Ishikawa (cell line): ENCODE measurements at regions not wholly inside any gene's neighbourhood (a gene's known extent, or its start where the extent isn't known, plus 50 kb on each side); places are given as distances from the start of the nearest gene placed in this dataset.

ENCODE experiments used
- CEBPB ChIP-seq: IDR thresholded peaks from 2 replicates; pipeline ENCODE4 v1.6.1; 2012
- CREB1 ChIP-seq: IDR thresholded peaks from 2 replicates; pipeline ENCODE4 v1.6.1; 2012; ENCODE audit warnings: low read depth
- EGR1 ChIP-seq: IDR thresholded peaks from 2 replicates; pipeline ENCODE4 v1.6.1; 2012
- EP300 ChIP-seq: IDR thresholded peaks from 2 replicates; pipeline ENCODE4 v1.6.1; 2012; ENCODE audit warnings: borderline replicate concordance
- FOXM1 ChIP-seq: IDR thresholded peaks from 2 replicates; pipeline ENCODE4 v1.6.1; 2012; ENCODE audit warnings: low read depth, borderline replicate concordance
- MAX ChIP-seq: IDR thresholded peaks from 2 replicates; pipeline ENCODE4 v1.6.1; 2012
- NFIC ChIP-seq: IDR thresholded peaks from 2 replicates; pipeline ENCODE4 v1.6.1; 2012
- RAD21 ChIP-seq: IDR thresholded peaks from 2 replicates; pipeline ENCODE4 v1.6.1; 2012; ENCODE audit warnings: low read depth
- TAF1 ChIP-seq: IDR thresholded peaks from 2 replicates; pipeline ENCODE4 v1.6.1; 2012; ENCODE audit warnings: low read depth, mild to moderate bottlenecking
- TCF12 ChIP-seq: IDR thresholded peaks from 2 replicates; pipeline ENCODE4 v1.6.1; 2012; ENCODE audit warnings: low read depth
- TEAD4 ChIP-seq: IDR thresholded peaks from 2 replicates; pipeline ENCODE4 v1.6.1; 2012
- YY1 ChIP-seq: IDR thresholded peaks from 2 replicates; pipeline ENCODE4 v1.6.1; 2012; ENCODE audit warnings: low read depth
- ZBTB7A ChIP-seq: IDR thresholded peaks from 2 replicates; pipeline ENCODE4 v1.6.1; 2012; ENCODE audit warnings: low read depth
- TF ChIP-seq, protein P1 (sequence below): IDR thresholded peaks from 2 replicates; pipeline ENCODE4 v1.6.1; 2012; ENCODE audit warnings: low read depth, mild to moderate bottlenecking
- TF ChIP-seq, protein P2 (sequence below): IDR thresholded peaks from 2 replicates; pipeline ENCODE4 v1.6.1; 2012

GRCh38 chr1:18039102-18039501 is 68.5 kb upstream of the IGSF21 start:
- TF ChIP-seq FOXM1 (no peak), MAX (no peak), TAF1 (no peak), CEBPB (no peak), NFIC (no peak), YY1 (no peak), TCF12 (no peak), ZBTB7A (no peak), RAD21 (no peak), EP300 (no peak)
- TF ChIP-seq, protein P1, sequence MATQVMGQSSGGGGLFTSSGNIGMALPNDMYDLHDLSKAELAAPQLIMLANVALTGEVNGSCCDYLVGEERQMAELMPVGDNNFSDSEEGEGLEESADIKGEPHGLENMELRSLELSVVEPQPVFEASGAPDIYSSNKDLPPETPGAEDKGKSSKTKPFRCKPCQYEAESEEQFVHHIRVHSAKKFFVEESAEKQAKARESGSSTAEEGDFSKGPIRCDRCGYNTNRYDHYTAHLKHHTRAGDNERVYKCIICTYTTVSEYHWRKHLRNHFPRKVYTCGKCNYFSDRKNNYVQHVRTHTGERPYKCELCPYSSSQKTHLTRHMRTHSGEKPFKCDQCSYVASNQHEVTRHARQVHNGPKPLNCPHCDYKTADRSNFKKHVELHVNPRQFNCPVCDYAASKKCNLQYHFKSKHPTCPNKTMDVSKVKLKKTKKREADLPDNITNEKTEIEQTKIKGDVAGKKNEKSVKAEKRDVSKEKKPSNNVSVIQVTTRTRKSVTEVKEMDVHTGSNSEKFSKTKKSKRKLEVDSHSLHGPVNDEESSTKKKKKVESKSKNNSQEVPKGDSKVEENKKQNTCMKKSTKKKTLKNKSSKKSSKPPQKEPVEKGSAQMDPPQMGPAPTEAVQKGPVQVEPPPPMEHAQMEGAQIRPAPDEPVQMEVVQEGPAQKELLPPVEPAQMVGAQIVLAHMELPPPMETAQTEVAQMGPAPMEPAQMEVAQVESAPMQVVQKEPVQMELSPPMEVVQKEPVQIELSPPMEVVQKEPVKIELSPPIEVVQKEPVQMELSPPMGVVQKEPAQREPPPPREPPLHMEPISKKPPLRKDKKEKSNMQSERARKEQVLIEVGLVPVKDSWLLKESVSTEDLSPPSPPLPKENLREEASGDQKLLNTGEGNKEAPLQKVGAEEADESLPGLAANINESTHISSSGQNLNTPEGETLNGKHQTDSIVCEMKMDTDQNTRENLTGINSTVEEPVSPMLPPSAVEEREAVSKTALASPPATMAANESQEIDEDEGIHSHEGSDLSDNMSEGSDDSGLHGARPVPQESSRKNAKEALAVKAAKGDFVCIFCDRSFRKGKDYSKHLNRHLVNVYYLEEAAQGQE = no peak
- TF ChIP-seq, protein P2, sequence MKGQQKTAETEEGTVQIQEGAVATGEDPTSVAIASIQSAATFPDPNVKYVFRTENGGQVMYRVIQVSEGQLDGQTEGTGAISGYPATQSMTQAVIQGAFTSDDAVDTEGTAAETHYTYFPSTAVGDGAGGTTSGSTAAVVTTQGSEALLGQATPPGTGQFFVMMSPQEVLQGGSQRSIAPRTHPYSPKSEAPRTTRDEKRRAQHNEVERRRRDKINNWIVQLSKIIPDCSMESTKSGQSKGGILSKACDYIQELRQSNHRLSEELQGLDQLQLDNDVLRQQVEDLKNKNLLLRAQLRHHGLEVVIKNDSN = no peak

GRCh38 chr1:18041102-18041501 is 66.5 kb upstream of the IGSF21 start:
- TF ChIP-seq TEAD4 = no peak
- no peak for TF ChIP-seq CREB1
- TF ChIP-seq NFIC = no peak
- no peak for TF ChIP-seq RAD21
- TF ChIP-seq, protein P1 = no peak
- TF ChIP-seq TAF1 = no peak
- no peak for TF ChIP-seq ZBTB7A
- TF ChIP-seq CEBPB = no peak
- TF ChIP-seq TCF12 = no peak
- no peak for TF ChIP-seq YY1
- TF ChIP-seq, protein P2 = no peak
- TF ChIP-seq EP300 = no peak
- no peak for TF ChIP-seq MAX
- TF ChIP-seq FOXM1 = no peak
- no peak for TF ChIP-seq EGR1

DNA sequence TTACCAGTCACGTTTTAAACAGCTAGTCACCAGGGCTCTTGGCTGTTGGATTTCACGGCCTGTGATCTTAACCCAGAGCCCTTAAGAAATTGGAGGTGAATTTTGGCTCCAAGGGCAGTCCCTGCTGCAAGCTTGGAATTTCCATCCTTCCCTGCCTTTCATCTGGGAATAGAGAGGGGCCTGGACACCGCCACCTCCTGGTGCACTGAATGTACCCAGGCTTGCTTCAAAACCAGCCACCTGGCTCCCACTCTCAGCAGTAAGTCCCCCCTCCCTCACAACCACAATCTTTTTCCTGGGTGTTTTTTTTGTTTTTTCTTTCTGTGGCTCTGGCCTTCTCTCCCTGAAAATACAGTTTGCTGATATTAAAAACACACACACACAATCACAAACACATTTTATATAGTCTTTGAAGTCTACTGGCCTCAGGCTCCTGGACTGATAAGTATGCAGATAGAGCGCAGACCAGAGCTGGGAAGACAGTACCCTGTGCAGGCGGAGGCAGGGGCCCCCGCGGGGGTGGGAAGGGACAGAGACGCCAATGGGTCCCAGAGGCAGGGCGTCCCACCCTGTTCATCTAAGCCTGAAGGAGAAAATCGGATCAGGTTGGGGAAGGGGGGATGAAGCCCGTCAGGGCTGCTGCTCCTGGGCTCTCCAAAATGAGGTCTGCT is 65.8 kb upstream of the IGSF21 start:
- TF ChIP-seq RAD21 (no peak), CEBPB (no peak), TCF12 (no peak), EGR1 (no peak), NFIC (no peak), EP300 (no peak), MAX (no peak), FOXM1 (no peak), CREB1 (no peak), TAF1 (no peak), ZBTB7A (no peak), YY1 (no peak)
- TF ChIP-seq, protein P1 = no peak
- TF ChIP-seq, protein P2 = no peak

- no peak for TF ChIP-seq TEAD4
- no peak for TF ChIP-seq EGR1
- TF ChIP-seq TCF12 = no peak
- no peak for TF ChIP-seq FOXM1
These were observed 63.7 kb upstream of the IGSF21 start for GRCh38 chr1:18043871-18044270.
